ENCODE measurements at regions not wholly inside any gene's neighbourhood (a gene's known extent, or its start where the extent isn't known, plus 50 kb on each side); places are given as distances from the start of the nearest gene placed in this dataset.

- TF ChIP-seq ZNF274 (IDR thresholded peaks at IDR 0.05; ENCODE audit: low read depth, low read length) = no peak
- no peak for TF ChIP-seq YY1 (IDR thresholded peaks at IDR 0.05; ENCODE audit: insufficient read depth, insufficient read length)
Measured at GRCh38 chr12:73240110-73240509, 967.9 kb downstream of the TRHDE start.
